BE2C (cell line): ENCODE measurements at regions not wholly inside any gene's neighbourhood (a gene's known extent, or its start where the extent isn't known, plus 50 kb on each side); places are given as distances from the start of the nearest gene placed in this dataset.

Experiments used
- DNase-seq: peaks from one replicate; pipeline ENCODE4 v3.0.0-alpha.2; 2020
- H3K27me3 ChIP-seq: fragments of 250-450 bp; sonication (Bioruptor Pico); 2 replicates; pipeline ENCODE4 v1.5.1; 2020; ENCODE audit warnings: mild to moderate bottlenecking
- H3K36me3 ChIP-seq: fragments of 250-450 bp; sonication (Bioruptor Pico); 2 replicates; pipeline ENCODE4 v1.5.1; 2020; ENCODE audit warnings: mild to moderate bottlenecking
- H3K4me1 ChIP-seq: fragments of 250-450 bp; sonication (Bioruptor Pico); 2 replicates; pipeline ENCODE4 v1.5.1; 2020
- H3K4me3 ChIP-seq: 2 replicates; pipeline ENCODE4 v1.5.1; 2011; ENCODE audit warnings: low read depth, low read length
- H3K9me3 ChIP-seq: fragments of 250-450 bp; sonication (Bioruptor Pico); 2 replicates; pipeline ENCODE4 v1.5.1; 2020
- TF ChIP-seq, protein P1 (sequence below): IDR thresholded peaks from 2 replicates; pipeline ENCODE4 v1.5.1; 2012; ENCODE audit warnings: mild to moderate bottlenecking, low read depth, low read length

DNA sequence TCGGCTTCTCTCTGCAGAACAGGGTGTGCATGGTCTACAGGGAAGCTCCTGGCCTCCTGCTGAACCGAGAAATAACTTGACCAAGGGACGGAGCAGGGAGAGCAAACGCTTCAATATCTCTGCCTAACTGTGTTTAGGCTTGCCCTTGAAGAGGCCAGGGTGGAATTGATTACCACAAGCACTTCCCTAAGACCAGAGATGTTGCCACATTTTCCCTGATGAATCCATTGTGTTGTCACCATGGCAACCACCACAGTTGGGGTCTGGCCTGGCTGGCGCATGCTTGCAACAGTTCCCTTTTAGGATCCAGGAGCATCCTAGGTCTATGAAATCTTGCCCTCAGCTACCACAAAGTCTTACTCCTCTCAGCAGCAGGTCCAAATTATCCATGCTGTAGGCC, 213.5 kb upstream of the SULF2 start:
- Histone ChIP-seq H3K27me3 (no peaks in the 10 kb centered on the region), H3K4me3 (no peak overlapping the region), H3K9me3 (no peaks in the 10 kb centered on the region; the same call in 1 of the 2 replicates), H3K36me3 (no peaks in the 10 kb centered on the region), H3K4me1 (no peaks in the 10 kb centered on the region)
- TF ChIP-seq, protein P1, sequence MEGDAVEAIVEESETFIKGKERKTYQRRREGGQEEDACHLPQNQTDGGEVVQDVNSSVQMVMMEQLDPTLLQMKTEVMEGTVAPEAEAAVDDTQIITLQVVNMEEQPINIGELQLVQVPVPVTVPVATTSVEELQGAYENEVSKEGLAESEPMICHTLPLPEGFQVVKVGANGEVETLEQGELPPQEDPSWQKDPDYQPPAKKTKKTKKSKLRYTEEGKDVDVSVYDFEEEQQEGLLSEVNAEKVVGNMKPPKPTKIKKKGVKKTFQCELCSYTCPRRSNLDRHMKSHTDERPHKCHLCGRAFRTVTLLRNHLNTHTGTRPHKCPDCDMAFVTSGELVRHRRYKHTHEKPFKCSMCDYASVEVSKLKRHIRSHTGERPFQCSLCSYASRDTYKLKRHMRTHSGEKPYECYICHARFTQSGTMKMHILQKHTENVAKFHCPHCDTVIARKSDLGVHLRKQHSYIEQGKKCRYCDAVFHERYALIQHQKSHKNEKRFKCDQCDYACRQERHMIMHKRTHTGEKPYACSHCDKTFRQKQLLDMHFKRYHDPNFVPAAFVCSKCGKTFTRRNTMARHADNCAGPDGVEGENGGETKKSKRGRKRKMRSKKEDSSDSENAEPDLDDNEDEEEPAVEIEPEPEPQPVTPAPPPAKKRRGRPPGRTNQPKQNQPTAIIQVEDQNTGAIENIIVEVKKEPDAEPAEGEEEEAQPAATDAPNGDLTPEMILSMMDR: no peak
- no peak for DNase-seq

DNA sequence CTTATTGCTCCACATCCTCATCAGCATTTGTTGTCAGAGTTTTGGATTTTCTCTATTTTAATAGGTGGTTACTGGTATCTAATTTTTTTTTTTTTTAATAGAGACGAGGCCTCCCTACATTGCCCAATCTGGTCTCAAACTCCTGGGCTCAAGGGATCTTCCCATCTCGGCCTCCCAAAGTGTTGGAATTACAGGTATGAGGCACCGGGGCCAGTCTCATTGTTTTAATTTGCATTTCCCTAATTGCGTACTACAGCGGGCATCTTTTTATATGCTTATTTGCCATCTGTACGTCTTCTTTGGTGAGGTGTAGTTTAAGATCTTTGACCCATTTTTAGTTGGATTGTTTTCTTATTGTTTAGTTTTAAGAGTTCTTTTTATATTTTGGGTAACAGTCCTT, 210.4 kb upstream of the SULF2 start:
- Histone ChIP-seq H3K4me1 (peaks cover 2% of the 10 kb centered on the region), H3K9me3 (no peaks in the 10 kb centered on the region; the same call in 1 of the 2 replicates), H3K4me3 (no peak overlapping the region), H3K36me3 (no peaks in the 10 kb centered on the region), H3K27me3 (no peaks in the 10 kb centered on the region)
- no peak for DNase-seq
- TF ChIP-seq, protein P1: no peak

DNA sequence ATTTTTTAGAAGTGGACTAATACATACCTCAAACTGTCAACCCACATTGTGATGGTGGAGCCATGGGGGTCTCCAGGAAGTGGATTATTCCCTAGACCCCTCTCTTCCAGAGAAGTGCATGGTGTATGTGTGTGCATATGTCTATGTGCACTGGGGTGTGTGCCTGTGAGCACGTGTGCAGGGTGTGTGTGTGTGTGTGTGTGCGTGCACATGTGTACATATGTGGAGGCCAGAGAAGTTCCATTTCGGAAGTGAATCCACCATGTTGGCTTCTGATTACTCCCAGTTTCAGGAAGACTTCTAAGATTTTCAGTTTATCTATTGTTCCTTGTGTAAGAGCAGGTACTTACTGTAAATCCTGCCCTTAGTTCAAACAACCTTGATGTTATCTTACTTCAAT, 208.5 kb upstream of the SULF2 start:
- Histone ChIP-seq H3K27me3 (no peaks in the 10 kb centered on the region), H3K4me1 (peaks cover 14% of the 10 kb centered on the region), H3K4me3 (no peak overlapping the region), H3K36me3 (no peaks in the 10 kb centered on the region), H3K9me3 (no peaks in the 10 kb centered on the region; the same call in 1 of the 2 replicates)
- TF ChIP-seq, protein P1: no peak
- DNase-seq: no peak

DNA sequence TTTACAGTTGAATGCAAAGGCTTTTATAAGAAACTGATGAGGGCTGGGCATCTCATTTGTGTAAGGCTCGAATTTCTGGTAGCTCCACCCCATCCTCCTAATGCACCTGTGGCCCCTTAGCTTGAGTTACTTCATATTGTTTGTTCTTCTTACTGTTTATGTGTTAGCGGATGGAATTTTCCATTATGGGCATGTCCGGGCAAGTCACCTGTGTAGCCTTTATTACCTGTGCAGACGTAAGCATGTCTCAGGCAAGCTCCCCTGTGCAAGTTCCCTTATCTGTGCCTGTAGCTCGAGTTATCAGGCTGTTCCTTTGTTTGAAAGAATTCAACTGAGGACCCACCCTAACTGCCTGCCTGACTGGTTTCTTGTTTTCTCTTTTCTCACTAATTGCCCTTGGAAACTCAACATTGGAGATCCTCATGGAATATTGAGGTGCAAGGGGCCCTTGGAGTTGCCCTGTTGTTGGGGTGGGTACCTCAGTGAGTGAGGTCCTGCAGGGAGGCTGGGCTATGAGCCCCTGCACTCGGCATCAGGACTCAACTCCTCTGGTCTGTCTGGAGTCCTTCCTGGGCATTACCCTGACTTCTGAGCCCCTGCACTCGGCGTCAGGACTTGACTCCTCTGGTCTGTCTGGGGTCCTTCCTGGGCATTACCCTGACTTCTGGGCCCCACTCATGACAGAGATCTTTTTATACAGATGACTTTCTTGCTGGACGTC, 207.9 kb upstream of the SULF2 start:
- no peaks in the 10 kb centered on the region for H3K27me3 ChIP-seq
- DNase-seq: no peak
- TF ChIP-seq, protein P1: no peak
- H3K36me3 ChIP-seq: no peaks in the 10 kb centered on the region
- no peaks in the 10 kb centered on the region; the same call in 1 of the 2 replicates for H3K9me3 ChIP-seq
- H3K4me3 ChIP-seq: no peak overlapping the region
- H3K4me1 ChIP-seq: peaks cover 14% of the 10 kb centered on the region

DNA sequence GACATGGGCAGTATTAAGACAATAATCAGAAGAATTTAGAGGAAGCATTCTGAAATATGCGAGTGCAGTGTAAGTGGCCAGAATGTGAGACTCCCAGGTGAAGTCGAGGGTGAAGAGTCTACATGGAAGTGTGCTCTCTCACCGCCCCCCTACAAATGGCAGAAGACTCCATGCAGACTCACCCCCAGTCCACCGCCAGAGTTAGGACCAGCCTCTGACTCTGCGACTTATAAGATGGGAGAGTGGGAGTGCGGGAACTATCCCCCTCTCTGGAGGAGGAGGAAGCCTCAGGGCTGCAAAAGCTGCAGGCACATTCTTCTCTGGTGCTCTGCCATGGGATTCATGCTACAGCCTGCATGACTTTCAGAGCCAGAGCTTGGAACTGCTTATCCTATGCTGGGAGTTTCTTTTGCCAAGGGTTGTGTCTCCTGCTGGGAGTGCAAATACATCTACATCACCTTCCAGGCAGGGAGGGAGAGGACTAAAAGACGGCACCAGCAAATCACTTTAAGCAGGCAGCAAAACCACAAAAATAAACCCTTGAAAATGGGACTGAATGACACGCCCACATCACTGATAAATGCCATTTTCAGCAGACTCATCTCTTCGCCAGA, 206.7 kb upstream of the SULF2 start:
- peaks cover 14% of the 10 kb centered on the region for H3K4me1 ChIP-seq
- no peak for DNase-seq
- H3K27me3 ChIP-seq: no peaks in the 10 kb centered on the region
- no peaks in the 10 kb centered on the region; the same call in 1 of the 2 replicates for H3K9me3 ChIP-seq
- H3K36me3 ChIP-seq: no peaks in the 10 kb centered on the region
- TF ChIP-seq, protein P1: no peak
- no peak overlapping the region for H3K4me3 ChIP-seq
